ENCODE measurements at regions not wholly inside any gene's neighbourhood (a gene's known extent, or its start where the extent isn't known, plus 50 kb on each side); places are given as distances from the start of the nearest gene placed in this dataset.

DNA sequence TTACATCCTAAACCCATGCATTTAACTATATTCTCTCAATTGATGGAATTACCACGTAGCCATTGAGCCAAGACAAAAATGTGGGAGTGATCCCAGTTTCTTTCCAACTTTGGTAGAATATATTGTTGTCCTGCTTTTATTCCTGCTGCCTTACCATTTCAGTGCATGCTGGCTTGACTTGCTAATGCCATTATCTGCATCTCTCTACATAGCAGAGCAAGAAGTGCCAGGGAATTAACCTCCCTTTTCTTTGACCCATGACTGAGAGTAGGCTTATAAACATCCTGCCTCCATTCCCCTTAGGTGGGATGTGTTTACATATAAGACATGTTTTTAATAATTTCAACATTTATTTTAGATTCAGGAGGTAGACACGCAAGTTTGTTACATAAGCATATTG is 1153.4 kb downstream of the IGSF11 start:
- TF ChIP-seq, protein P1, sequence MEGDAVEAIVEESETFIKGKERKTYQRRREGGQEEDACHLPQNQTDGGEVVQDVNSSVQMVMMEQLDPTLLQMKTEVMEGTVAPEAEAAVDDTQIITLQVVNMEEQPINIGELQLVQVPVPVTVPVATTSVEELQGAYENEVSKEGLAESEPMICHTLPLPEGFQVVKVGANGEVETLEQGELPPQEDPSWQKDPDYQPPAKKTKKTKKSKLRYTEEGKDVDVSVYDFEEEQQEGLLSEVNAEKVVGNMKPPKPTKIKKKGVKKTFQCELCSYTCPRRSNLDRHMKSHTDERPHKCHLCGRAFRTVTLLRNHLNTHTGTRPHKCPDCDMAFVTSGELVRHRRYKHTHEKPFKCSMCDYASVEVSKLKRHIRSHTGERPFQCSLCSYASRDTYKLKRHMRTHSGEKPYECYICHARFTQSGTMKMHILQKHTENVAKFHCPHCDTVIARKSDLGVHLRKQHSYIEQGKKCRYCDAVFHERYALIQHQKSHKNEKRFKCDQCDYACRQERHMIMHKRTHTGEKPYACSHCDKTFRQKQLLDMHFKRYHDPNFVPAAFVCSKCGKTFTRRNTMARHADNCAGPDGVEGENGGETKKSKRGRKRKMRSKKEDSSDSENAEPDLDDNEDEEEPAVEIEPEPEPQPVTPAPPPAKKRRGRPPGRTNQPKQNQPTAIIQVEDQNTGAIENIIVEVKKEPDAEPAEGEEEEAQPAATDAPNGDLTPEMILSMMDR (IDR thresholded peaks at IDR 0.05), result no peak
- TF ChIP-seq EZH2phosphoT487 (IDR thresholded peaks at IDR 0.05; ENCODE audit: borderline replicate concordance, low read depth) (no peak), GABPA (IDR thresholded peaks at IDR 0.05; ENCODE audit: low read depth) (no peak), POLR2AphosphoS5 (IDR thresholded peaks at IDR 0.05; ENCODE audit: low read depth, low read length) (no peak), RAD21 (IDR thresholded peaks at IDR 0.05; ENCODE audit: low read length) (no peak), RCOR1 (IDR thresholded peaks at IDR 0.05; ENCODE audit: low read length) (no peak), TCF12 (IDR thresholded peaks at IDR 0.05) (no peak), RFX5 (IDR thresholded peaks at IDR 0.05; ENCODE audit: low read length) (no peak), TAF1 (IDR thresholded peaks at IDR 0.05; ENCODE audit: borderline replicate concordance, low read depth, low read length) (no peak), SMC3 (IDR thresholded peaks at IDR 0.05; ENCODE audit: low read depth, low read length) (no peak), EP300 (IDR thresholded peaks at IDR 0.05; ENCODE audit: borderline replicate concordance in 1 of 2, low read depth in 1 of 2, low read length in 1 of 2) (no peak)
- TF ChIP-seq, protein P2, sequence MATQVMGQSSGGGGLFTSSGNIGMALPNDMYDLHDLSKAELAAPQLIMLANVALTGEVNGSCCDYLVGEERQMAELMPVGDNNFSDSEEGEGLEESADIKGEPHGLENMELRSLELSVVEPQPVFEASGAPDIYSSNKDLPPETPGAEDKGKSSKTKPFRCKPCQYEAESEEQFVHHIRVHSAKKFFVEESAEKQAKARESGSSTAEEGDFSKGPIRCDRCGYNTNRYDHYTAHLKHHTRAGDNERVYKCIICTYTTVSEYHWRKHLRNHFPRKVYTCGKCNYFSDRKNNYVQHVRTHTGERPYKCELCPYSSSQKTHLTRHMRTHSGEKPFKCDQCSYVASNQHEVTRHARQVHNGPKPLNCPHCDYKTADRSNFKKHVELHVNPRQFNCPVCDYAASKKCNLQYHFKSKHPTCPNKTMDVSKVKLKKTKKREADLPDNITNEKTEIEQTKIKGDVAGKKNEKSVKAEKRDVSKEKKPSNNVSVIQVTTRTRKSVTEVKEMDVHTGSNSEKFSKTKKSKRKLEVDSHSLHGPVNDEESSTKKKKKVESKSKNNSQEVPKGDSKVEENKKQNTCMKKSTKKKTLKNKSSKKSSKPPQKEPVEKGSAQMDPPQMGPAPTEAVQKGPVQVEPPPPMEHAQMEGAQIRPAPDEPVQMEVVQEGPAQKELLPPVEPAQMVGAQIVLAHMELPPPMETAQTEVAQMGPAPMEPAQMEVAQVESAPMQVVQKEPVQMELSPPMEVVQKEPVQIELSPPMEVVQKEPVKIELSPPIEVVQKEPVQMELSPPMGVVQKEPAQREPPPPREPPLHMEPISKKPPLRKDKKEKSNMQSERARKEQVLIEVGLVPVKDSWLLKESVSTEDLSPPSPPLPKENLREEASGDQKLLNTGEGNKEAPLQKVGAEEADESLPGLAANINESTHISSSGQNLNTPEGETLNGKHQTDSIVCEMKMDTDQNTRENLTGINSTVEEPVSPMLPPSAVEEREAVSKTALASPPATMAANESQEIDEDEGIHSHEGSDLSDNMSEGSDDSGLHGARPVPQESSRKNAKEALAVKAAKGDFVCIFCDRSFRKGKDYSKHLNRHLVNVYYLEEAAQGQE (IDR thresholded peaks at IDR 0.05; ENCODE audit: low read depth, low read length), result no peak
- TF ChIP-seq, protein P3, sequence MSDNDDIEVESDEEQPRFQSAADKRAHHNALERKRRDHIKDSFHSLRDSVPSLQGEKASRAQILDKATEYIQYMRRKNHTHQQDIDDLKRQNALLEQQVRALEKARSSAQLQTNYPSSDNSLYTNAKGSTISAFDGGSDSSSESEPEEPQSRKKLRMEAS (IDR thresholded peaks at IDR 0.05; ENCODE audit: low read depth), result no peak
